Cerebellar nuclear complex (tissue), 1 donor: ENCODE measurements at regions not wholly inside any gene's neighbourhood (a gene's known extent, or its start where the extent isn't known, plus 50 kb on each side); places are given as distances from the start of the nearest gene placed in this dataset.

Experiments
- DNase-seq, 2 experiments: peaks; one replicate each; lab custom pipeline; 2025; lab: John Stamatoyannopoulos, UW

DNA sequence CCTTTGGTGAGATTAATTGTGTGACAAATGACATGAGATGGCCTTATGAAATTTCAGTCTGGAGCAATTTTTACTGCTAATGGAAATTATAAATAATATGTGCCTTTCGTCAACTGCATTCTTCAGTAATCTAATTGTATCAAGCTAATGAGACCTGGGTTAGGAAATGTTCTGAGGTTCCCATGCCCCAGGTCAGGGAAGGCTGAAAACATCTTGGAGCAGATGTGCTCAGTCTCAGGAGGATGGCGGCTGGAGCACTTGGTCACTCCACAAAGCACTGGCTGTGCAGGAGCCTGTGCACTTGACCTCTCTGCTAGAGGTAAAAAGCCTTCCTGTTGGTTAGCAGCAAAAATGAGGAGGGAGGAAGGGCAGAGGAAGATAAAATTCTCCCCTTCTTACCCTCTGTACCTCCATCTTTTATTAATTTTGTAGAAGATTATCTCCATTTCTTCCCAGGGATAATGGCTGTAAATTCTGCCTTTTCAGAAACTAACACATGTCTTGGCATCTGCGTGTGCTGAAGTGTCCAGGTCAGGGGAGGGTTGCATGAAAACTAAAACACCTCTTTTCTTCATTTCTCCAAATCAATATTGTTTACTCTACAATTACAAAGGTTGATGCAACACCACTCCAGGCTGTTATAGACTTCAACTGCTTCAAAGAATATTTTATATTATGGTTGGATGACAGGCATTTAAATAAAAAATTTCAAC is 1606.4 kb upstream of the ACVR2A start:
- DNase-seq: no peak

DNA sequence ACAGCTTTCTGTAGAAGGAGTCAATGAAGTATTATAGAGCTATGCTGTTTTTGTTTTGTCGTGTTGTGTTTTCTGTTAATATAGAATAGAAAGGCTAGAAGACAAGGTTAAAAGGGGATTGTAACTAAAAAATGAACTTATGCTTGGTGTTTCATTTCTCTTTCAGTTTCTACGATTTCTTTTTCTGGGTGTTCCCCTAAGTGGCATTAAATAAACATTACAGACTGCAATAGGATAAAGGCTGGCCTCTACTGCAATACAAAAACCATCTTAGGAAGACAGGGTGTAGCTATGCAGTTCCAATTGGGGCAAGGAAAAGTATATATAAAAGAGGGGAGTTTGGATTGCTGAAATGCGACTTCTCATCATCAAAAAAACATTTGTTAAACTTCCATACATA is 1609.7 kb upstream of the ACVR2A start:
- DNase-seq: no peak

DNA sequence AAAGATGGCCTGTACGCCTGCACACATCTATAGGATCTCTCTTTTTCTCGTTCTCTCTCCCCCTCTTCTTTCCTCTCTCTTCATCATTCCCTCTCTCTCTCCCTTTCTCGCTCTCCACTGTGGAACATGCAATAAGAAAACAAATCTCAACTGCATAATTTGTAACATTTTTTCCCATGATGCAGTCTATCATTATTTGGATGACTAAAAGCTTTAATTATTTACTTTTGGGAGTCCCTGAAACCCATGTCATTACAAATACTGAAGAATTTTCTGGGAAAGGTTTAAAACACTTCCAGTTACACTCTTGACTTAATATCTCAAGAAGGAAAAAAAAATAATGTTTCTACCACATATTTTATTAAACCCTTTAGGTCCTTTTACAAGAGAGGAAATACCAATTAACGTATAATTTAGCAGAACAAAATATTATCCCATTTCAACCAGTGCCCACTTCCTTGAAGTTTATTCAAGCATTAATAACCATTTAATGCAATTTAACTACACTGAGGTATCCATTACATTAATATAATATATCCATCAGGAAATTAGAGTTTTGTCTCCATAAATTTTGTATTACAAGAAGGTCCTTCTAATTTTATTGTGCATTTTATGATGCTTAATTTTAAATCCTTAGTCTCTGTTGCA is 1615.2 kb upstream of the ACVR2A start:
- no peak for DNase-seq

DNA sequence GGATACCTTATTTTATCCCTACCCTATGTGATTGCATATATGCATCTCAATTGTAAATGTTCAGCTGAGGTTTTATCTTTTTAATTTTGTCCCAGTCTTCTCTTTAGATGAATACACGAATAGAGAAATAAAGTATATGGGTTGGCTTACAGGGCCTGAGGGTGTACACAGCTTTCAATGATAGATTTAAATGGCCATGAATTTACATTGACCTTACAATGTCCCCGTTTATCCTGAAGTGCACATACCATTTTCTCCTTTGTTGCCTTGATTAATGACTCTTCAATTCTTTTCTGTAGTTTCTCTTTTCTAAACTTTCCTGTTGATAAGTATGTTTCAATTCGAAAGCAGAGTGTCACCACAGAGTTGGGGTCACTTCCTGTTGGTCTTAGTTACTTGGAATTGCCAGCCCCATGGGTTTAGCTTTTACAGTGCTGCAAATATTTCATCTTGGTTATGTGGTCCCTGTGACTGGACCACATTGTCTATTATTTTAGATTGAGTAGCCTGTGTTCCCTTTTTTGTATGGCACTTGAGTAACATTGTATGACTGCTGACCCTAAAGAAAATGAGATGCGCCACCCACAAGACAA is 1616.3 kb upstream of the ACVR2A start:
- no peak for DNase-seq

DNA sequence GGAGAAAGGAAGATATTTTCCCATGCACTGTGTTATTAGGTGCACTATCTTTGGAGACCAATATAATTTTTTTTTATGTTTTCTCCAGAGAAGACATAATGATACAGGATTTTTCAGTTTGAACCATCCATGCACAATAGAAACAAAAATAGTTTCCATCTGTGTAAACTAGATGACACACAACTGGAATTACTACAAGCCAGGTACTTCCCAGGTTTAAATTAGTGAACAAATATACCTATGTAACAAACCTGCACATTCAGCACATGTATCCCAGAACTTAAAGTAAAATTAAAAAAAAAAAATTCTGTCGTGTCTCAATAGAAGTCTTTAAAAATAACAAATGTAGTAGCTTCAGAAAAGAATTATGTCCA is 1616.8 kb upstream of the ACVR2A start:
- DNase-seq: no peak

DNA sequence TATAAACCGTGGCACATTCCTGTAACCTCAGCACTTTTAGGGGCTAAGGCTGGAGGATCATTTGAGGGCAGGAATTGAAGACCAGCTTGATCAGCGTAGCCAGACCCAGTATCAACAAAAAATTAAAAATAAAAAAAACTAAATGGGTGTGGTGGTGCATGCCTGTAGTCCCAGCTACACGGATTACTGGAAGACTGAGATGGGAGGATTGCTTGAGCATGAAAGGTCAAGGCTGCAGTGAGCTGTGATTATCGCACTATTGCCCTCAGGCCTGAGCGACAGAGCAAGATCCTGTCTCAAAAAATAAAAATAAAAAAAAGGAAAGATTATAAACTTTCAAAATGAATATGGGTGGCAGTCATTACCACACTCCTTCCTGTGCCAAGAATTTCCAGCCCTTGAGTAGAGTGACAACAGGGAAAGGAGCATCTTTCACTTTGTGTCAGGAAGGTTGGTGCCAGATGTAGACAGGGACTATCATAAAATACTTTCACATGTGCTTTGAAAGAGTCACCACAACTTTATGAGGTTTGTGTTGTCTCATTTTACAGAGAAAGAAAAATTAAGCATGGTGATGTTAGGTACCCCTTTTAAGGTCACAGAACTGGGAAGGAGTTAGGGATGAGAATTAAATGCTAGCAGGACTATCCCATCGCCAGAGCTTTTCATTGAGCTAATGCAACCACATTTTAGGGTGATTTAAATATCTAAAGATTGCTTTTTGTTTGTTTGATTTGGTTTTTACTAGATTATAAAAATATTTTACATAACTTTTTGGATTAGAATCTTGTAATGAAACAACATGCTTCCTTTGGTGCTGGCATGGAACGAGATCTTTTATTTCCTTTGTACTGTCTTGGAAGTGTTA is 1617.4 kb upstream of the ACVR2A start:
- DNase-seq: no peak

DNA sequence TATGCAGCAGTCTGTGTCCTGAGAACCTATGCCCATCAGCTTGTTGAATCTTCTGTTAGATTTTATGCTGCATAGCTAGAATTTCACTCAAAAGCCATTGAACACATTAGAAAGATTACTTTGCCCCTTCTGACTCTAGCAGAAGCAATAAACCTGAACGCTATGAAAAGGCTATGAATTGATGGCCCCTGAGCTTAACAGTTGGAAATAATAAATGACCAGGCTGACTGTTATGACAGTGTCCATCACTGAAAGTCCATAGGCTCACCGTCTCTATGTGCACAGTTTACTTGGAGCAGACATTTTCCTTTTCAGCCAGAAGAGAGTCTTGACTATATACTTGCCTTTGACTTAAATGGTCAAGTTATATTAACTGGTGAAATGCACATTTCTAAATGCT is 1618.8 kb upstream of the ACVR2A start:
- no peak for DNase-seq

DNA sequence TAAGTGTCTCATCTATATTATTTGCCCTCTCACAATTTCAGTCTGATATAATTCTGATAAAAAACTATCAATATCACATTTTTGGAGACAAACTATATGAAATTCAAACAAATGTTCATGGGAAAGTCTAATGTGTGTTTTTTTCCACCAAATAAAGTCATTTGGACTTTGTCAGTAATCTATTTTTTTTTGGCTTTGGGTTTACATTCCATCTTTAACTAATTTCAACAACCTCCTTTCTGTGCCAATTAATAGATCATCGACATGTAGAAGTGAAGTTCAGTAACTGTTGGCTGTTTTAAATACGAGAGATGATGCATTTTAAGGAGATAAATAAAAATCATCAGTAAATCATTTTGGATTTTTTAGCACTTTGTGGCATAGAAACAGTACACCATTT is 1623.0 kb upstream of the ACVR2A start:
- DNase-seq: no peak

DNA sequence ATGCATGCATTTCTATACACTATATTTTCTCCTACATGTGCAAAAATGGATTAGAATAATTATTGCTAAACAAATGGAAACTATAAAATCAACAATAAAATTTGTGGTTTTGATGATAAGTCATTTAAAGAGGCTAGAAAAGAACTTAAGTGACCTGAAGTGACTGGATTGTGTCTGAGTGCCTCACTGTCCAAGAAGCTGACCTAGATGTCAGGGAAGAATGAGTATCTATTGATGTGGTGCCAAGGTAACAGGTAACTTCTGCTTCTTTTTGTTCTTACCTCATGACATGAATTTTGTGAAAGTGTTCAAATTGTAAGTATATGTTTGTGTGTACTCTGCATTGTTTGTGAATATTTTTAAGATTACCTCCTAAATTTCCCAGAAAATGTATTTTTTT is 1623.9 kb upstream of the ACVR2A start:
- no peak for DNase-seq

DNA sequence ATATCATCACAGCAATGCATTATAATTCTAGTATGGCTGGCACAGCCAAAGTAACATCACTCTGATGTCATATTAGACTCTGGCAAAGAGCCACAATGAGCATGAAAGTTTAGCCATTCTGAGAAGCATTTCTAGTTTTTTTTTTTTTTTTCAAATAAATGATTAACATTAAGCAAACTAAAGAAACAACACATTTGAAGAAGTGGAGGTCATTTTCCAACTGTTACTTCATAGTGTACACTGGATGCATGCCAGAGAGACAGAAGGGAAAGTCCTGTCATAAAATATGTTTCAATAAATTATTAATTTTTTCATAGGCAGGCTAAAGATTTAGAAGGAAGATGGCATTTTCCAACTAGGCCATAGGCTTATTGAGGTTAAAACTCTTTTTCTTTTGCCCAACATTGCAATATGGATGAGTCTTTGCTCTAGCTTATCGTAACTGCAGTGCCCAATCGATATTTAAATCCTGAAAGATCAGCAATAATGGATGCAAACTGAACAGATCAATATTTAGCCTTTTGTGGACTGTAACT is 1630.4 kb upstream of the ACVR2A start:
- no peak for DNase-seq

DNA sequence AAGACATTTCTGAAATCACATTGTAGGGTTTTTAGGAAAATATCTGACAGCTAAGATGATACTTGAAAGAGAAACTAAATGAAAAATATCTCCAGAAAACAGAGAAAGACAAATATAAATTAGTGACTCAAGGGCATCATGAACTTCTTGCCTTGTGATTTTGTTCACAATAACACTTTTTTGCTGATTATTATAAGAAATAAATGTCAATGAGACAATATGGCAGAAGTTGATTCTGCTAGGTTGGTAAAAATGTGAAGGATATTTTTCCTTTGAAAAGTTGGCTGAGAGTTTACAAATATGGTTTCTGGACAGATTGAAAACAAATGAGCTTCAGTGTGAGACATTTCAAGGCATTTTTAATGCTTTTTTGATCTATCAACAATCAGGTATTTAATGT is 1631.2 kb upstream of the ACVR2A start:
- no peak for DNase-seq

DNA sequence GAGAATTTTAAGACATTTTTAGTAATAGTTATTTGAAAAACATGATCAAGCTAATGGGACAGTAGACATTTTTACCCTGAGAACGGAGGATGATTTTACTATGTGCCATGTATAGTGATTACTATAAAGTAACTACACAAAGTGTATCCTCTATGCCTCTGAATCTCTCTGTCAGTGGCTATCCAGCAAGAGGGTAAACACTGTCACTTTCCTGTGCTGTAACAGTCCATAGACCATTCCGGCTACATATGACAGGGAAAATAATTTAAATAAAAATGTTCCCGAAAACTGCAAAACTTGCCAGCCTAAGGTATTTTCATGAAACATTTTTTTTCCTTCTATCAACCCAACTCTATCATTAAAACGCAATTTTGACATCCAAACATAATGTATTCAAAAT is 1632.2 kb upstream of the ACVR2A start:
- DNase-seq: no peak

DNA sequence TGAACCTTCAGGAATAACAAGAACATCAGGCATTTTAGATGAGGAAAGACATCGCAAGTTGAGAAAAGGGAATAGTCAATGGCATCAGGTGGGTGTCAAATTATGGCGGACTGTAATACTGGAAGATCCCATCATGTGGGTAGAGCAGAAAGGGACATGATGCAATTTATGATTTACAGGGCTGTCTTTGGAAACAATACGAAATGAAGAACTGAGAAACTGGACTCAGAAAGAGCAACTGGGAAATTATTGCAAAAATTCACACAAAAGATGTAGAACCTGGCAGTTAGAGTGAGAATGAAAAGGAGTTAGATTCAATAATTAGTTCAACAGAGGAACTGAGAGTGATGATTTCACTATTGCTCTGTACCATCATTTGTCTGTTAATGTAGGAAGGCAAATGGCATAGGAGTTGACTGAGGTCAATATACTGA is 1635.0 kb upstream of the ACVR2A start:
- DNase-seq: no peak

DNA sequence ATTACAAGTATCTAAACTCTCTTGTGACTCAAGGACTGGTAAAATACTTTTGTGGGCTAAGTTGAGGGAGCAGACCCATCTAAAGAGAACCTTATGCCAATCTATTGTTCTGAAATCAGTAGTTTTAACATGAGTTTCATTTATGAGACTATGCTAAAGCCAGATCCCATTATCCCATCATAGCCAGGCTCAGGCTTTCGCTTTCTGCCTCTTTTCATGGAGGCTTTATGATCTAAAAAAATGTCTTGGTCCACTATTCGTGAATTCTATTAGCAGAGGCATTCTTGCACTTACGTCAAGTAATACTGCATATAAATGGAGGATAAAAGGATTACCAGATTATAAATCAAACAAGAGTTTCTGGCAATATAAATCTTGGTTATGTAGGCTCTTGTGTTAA is 1636.9 kb upstream of the ACVR2A start:
- DNase-seq: no peak

DNA sequence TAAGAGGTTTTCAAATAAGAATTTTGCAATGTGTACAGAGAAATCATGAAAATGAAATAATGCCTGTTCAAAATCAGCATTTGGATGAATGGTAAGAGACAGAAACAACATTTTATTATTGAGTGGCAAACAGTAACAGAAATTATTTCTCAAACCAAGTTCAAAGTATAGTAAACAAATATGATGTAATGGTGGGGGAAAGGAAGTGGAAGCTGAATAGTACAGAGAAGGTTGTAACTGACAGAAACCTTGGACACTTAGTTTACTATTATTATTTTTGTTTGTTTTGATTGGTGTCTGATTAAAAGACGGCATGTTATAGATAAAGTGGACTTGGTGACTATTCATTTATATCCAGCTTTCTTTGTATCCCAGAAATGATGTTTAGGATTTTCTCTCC is 1637.4 kb upstream of the ACVR2A start:
- DNase-seq: no peak

DNA sequence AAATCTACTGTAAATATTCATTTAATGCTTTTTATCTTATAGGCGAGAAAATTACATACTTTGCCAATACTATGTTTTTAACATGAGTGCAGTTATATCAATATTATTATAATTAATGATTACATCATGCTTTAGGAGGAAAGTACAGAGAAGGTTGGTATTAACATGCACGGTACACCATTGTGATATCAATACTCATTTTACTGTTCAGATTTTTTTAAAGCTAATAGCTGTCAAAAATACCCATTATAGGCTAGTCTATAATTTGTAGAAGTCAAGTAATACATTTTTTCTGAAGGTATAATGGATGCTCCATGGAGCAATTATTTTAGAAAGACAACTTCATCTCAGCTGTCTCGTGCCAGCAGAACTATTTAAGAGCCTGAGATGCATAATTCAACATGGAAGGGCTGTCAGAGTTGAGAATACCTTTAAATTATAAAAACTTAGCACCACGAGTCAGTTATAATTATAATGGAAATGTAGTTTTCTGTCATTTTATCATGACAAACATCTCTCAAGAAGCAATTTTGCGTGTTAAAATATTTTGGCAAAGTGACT is 1641.7 kb upstream of the ACVR2A start:
- DNase-seq: no peak

DNA sequence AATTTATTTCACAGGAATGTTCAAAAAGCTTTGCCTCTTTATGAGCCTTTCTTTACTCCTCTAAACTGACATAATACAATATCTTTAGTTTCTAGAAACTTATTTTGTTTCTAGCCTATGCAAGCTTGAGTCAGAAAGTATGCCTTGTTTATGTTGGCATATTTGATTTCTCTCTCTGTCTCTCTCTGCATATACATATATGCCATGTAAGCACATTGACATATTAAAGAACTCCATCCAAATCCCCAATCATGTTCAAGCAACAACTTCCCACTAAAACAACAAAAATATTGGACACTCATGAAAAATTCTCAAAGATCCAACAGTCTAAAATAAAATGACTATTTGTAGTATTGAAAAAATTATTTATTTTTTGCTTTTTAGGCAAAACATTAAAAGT is 1651.2 kb upstream of the ACVR2A start:
- no peak for DNase-seq

DNA sequence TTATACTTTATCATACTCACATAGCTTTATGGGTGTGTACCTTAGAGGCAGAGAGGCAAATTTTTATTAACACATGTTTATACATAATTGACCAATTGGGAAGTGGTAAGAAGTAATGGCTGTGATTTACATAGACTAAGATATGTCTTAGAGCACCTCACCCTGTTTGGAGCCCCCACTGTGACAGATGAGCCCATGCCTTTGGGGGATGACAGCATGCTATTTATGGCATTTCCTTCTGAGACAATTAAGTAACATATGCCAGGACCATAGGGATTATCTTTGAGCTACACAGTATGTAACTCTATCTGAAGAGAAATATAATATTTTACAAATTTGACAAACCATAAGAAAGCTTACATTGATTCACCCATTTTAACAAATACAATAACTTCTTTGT is 1655.3 kb upstream of the ACVR2A start:
- DNase-seq: no peak

DNA sequence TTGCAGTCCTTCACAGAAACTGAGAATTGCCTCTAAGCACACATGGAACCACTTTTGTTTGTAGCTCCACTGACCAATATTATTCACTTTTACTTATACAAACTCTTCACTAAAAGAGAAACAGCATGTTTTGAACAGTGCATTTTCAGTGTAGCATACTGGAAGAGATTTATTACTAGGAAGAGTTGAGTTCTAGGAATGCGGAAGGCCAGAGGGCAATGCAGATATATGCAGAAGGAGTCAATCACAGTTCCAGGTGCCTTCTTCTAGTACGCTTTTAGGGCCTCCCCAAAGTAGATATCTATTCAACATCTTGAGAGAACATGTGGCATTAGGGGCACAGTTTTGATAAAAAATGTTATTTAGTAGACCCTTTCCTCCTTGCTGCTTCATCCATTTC is 1654.0 kb upstream of the ZEB2 start:
- no peak for DNase-seq

DNA sequence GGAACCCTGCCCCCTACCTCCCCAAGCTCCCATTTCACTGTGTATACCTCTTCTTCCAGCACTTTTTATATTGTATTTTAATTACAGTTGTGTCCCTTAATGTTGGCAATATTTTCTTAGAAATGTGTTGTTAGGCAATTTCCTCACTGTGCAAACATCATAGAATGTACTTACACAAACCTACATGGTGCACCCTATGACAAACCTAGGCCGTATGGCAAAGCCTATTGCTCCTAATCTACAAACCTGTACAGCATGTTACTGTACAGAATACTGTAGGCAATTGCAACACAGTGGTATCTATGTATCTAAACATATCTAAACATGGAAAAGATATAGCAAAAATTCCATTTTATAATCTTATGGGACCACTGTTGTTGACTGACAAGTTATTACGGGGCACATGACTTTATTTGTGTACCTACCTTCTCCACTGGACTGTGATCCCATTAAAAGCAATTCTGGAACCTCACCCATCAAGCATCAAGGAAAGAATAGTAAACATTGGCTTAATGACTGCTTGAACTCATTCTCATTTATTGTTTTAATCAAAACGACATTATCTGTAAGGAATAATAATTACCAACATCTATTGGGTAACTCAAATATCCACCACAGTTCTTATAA is 1641.5 kb upstream of the ZEB2 start:
- no peak for DNase-seq

DNA sequence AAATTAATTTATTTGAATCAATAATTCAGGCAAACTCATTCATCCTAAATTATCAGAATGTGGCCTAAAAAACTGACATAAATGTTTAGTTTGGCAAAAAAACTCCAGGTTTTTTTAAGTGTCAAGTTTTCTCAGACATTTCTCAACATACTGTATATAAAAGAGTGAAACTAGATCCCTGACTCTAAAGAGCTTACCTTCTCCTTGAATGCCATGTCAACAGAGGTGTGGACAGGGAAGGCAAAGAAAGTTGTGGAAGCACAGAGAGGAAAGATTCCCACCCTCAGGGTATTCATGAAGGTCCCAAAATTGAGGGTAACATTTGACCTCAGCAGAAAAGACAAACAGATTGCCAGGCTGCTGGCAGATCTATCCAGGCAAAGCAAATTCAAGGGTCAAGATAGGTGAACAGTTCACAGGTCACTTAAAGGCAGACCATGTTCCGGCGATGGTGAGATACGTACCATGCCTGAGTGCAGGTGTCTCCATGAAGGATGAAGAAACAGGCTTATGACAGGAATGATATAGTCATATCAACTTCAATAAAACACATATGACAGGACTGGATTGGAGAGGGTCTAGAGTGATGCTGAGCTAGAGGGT is 1638.3 kb upstream of the ZEB2 start:
- no peak for DNase-seq
